Psoas muscle (tissue), 7 donors: ENCODE measurements at regions not wholly inside any gene's neighbourhood (a gene's known extent, or its start where the extent isn't known, plus 50 kb on each side); places are given as distances from the start of the nearest gene placed in this dataset.

Experiments
- ATAC-seq, 4 donors: fragments of 200-7000 bp; cut with Tn5 transposase; one replicate each; pipeline ENCODE4 v1.9.1; 2020; ENCODE audit warnings: moderate library complexity in 3 of 4, mild to moderate bottlenecking in 2 of 4
- DNase-seq, 2 donors: peaks; one replicate each; pipeline ENCODE4 v3.0.0-alpha.2; 2020
- H3K27ac ChIP-seq: fragments of 200-600 bp; one replicate; pipeline ENCODE4 v1.8.0; 2022
- H3K27me3 ChIP-seq, 3 donors: fragments of 200-600 bp in 1 of 3; one replicate each; pipeline versions ENCODE4 v1.6.1 to v1.8.0; 2013 to 2022; ENCODE audit warnings: low read length in 2 of 3, mild to moderate bottlenecking in 2 of 3, moderate library complexity in 1 of 3; ENCODE audit not compliant: insufficient read depth in 3 of 3
- H3K36me3 ChIP-seq, 2 donors: fragments of 200-600 bp in 1 of 2; one replicate each; pipeline versions ENCODE4 v1.6.1 to v1.8.0; 2013 to 2022; ENCODE audit warnings: low read depth in 1 of 2, mild to moderate bottlenecking in 1 of 2, moderate library complexity in 1 of 2; ENCODE audit not compliant: insufficient read depth in 1 of 2
- H3K4me1 ChIP-seq: fragments of 200-600 bp; one replicate; pipeline ENCODE4 v1.8.0; 2022
- H3K4me3 ChIP-seq: fragments of 200-600 bp; one replicate; pipeline ENCODE4 v1.8.0; 2022; ENCODE audit warnings: mild to moderate bottlenecking
- H3K9me3 ChIP-seq: fragments of 200-600 bp; one replicate; pipeline ENCODE4 v1.8.0; 2022
- WGBS, 3 donors: extraction: QIAGEN DNeasy Blood & Tissue Kit; methylation state at CpG; one replicate each; pipeline versions ENCODE4 v1.1.6 to v1.1.7; 2013; 5-methylcytosine and 5-hydroxymethylcytosine counted together
- intact Hi-C, 2 donors: fragments of 100-400 bp; cut with DNase I; formaldehyde crosslinking; loops; one replicate each; pipeline versions ENCODE4 v1.11.0 to v1.14.2; 2022
- TF ChIP-seq, protein P1 (sequence below): fragments of 200-600 bp; IDR thresholded peaks from one replicate; pipeline ENCODE4 v1.8.0; 2022; ENCODE audit warnings: antibody characterized with exemption
- donor health status: healthy with polysubstance abuse.
- donor health status: DM: no; HTN: no; CAD: no; lungs with moderate emphysema.
- donor health status: Bipolar disorder and iron deficiency.
- donor health status: healthy.
- donor health status: DM: yes; HTN: yes; CAD: no.
- donor health status: DM: no; HTN: no; CAD: no.
- donor health status: DM: yes; HTN: yes; CAD: no.

DNA sequence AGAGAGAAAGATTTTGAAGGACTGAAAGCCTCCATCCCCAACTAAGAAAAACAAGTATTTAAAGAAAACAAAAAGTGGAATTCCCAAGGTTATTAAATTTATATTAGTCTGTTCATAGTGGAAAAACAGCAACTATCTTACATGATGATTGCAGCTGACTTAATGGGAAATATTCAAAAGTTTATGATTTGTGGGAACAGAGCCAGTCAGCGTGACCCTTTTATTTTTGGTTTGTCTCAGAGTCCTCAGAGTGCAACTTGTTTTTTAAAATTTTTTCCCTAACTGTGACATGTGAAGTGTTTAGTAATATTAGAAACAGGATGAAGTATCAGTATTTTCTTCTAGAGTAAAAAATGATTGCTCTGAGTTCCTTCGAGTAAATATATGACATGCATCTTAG, 441.9 kb upstream of the MCTP2 start:
- DNase-seq (no peak), ATAC-seq (no peak)
- no peaks in the 10 kb centered on the region for H3K27me3 ChIP-seq
- H3K27ac ChIP-seq: no peak overlapping the region
- H3K4me1 ChIP-seq: no peaks in the 10 kb centered on the region
- WGBS, 3 donors: 53 to 64% (median 57%) methylated on average over 2 of the region's 2 CpGs
- H3K4me3 ChIP-seq: no peak overlapping the region
- H3K36me3 ChIP-seq: no peaks in the 10 kb centered on the region
- intact Hi-C loops: no loop called here
- no peaks in the 10 kb centered on the region for H3K9me3 ChIP-seq
- TF ChIP-seq, protein P1, sequence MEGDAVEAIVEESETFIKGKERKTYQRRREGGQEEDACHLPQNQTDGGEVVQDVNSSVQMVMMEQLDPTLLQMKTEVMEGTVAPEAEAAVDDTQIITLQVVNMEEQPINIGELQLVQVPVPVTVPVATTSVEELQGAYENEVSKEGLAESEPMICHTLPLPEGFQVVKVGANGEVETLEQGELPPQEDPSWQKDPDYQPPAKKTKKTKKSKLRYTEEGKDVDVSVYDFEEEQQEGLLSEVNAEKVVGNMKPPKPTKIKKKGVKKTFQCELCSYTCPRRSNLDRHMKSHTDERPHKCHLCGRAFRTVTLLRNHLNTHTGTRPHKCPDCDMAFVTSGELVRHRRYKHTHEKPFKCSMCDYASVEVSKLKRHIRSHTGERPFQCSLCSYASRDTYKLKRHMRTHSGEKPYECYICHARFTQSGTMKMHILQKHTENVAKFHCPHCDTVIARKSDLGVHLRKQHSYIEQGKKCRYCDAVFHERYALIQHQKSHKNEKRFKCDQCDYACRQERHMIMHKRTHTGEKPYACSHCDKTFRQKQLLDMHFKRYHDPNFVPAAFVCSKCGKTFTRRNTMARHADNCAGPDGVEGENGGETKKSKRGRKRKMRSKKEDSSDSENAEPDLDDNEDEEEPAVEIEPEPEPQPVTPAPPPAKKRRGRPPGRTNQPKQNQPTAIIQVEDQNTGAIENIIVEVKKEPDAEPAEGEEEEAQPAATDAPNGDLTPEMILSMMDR: no peak

DNA sequence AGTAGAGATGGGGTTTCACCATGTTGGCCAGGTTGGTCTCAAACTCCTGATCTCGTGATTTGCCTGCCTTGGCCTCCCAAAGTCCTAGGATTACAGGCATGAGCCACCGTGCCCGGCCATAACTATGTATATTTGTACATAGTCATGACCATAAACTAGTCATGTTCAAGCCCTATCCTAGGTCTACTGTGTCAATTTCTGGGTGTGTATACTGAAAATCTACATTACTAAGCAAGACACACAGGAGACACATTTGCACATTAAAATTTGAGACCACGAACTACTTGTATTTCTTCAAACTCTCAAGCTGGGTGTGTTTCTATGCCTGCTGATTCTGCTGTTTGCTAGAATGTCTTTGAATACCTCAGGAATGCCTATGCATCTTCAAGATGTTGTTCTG, 451.3 kb upstream of the MCTP2 start:
- Histone ChIP-seq H3K9me3 (no peaks in the 10 kb centered on the region), H3K27me3 (no peaks in the 10 kb centered on the region), H3K4me1 (no peaks in the 10 kb centered on the region), H3K4me3 (no peak overlapping the region), H3K27ac (no peak overlapping the region), H3K36me3 (no peaks in the 10 kb centered on the region)
- DNase-seq: no peak
- TF ChIP-seq, protein P1: no peak
- intact Hi-C loops: no loop called here
- 65 to 69% (median 67%) methylated on average over 4 of the region's 4 CpGs for WGBS, 3 donors
- ATAC-seq: no peak

DNA sequence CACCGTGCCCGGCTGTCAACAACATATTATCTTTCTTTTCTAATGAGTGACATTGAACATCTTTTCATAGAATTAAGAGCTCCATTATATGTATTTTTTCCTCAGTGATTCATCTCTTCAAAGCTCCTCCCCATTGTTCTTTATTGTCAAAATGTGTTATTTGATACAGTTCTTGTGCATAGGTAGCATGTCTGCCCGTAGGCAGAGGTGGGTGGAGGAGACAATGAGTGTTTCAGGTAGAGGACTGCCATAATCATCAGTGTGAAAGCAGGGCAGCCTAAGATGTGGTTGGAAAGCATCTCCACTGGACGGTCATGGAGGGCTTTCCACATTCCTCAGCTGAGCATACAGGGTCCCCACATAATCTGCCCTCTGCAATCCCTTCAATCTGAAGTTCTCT, 452.0 kb upstream of the MCTP2 start:
- H3K27me3 ChIP-seq: no peaks in the 10 kb centered on the region
- no peak for DNase-seq
- H3K36me3 ChIP-seq: no peaks in the 10 kb centered on the region
- no peak overlapping the region for H3K4me3 ChIP-seq
- no peak for ATAC-seq
- H3K27ac ChIP-seq: no peak overlapping the region
- H3K4me1 ChIP-seq: no peaks in the 10 kb centered on the region
- TF ChIP-seq, protein P1: no peak
- 87 to 89% (median 87%) methylated on average over 4 of the region's 4 CpGs for WGBS, 3 donors
- H3K9me3 ChIP-seq: no peaks in the 10 kb centered on the region
- intact Hi-C loops: no loop called here

DNA sequence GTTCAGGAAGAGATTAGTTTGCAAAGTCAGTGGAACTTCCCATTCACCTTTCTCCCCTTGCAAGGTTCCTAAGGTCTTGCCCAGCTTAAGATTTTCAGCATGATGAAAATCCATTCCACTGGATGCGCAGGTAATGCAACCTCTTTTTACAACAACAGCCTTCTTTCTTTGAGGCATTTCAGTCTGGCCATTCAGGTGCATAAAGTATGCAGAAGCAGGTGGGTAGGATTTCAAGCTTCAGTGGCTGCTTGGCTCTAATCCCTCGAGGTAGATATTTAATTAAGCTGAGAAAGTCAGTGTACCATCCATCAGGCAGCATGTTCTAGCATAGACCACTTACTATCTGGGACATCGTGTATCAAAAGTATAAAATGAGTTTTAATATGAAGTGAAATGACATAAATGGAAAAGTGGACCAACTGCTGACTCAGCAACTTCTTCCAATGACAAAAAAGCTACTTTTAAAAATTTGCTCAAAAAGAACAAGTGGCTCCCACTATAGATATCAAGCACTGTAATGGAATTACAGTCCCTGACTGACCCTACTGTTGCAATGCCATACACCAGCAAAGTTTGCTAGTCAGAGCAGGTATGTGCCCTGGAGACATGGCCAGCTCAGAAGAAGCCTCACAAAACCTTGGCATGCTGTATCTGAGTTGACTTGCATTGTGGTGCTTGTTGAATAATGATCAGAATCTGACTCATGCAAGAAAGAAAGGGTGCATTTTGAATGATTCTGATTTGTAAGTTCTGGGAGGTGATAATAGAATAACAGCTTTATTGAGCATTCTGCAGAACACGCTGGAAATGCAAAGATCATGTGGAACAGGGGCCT, 459.9 kb upstream of the MCTP2 start:
- H3K36me3 ChIP-seq: no peaks in the 10 kb centered on the region
- 80 to 89% (median 81%) methylated on average over 4 of the region's 4 CpGs for whole genome bisulfite sequencing, 3 donors
- intact Hi-C loops: no loop called here
- H3K4me1 ChIP-seq: no peaks in the 10 kb centered on the region
- no peak overlapping the region for H3K27ac ChIP-seq
- H3K4me3 ChIP-seq: no peak overlapping the region
- no peaks in the 10 kb centered on the region for H3K9me3 ChIP-seq
- ATAC-seq (no peak), DNase-seq (no peak)
- TF ChIP-seq, protein P1: no peak
- H3K27me3 ChIP-seq: no peaks in the 10 kb centered on the region

DNA sequence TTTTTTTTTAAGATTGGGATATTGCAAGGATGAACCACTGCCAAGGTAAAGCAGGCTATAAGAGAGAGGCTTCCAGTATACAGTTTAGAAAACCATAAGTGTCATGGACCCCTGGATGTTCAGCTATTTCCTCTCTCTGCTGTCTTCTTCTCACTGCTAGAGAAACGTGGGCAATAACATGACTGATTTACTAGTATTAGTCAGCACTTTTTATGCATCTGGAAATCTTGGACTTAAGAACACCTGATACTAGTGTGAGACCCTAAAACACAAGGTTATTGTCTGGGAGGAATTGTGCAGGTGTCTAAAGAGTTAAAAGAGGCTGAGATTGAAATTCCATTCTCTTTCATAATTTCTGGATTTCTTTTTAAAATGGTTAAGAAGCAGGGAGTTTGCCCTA, 460.6 kb upstream of the MCTP2 start:
- DNase-seq (no peak), ATAC-seq (no peak)
- Histone ChIP-seq H3K27me3 (no peaks in the 10 kb centered on the region), H3K4me3 (no peak overlapping the region), H3K27ac (no peak overlapping the region), H3K4me1 (no peaks in the 10 kb centered on the region), H3K36me3 (no peaks in the 10 kb centered on the region), H3K9me3 (no peaks in the 10 kb centered on the region)
- TF ChIP-seq, protein P1: no peak
- 32 to 60% (median 46%) methylated on average over 1 of the region's 1 CpG for WGBS, 3 donors
- intact Hi-C loops: no loop called here
